ENCODE measurements at regions not wholly inside any gene's neighbourhood (a gene's known extent, or its start where the extent isn't known, plus 50 kb on each side); places are given as distances from the start of the nearest gene placed in this dataset.

DNA sequence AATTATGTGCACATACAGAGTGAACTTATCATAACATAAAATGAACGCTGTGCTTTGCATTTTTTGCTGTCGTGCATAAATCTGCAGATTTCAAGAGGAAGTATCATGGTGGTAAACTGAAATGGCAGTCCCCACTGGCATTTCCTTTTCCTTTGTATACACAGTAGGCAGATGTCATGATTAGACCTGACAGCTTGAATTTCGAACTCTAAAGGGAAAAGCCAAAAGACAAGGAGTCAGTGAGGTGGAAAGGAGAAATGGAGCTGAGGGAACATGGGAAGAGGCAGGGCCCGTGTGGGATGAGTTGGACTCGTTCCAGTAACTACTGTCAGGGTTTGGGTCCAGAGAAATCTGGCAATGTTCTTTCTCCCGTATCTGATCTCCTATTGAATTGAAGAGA is 454.1 kb upstream of the SGCG start:
- DNase-seq = no peak

DNA sequence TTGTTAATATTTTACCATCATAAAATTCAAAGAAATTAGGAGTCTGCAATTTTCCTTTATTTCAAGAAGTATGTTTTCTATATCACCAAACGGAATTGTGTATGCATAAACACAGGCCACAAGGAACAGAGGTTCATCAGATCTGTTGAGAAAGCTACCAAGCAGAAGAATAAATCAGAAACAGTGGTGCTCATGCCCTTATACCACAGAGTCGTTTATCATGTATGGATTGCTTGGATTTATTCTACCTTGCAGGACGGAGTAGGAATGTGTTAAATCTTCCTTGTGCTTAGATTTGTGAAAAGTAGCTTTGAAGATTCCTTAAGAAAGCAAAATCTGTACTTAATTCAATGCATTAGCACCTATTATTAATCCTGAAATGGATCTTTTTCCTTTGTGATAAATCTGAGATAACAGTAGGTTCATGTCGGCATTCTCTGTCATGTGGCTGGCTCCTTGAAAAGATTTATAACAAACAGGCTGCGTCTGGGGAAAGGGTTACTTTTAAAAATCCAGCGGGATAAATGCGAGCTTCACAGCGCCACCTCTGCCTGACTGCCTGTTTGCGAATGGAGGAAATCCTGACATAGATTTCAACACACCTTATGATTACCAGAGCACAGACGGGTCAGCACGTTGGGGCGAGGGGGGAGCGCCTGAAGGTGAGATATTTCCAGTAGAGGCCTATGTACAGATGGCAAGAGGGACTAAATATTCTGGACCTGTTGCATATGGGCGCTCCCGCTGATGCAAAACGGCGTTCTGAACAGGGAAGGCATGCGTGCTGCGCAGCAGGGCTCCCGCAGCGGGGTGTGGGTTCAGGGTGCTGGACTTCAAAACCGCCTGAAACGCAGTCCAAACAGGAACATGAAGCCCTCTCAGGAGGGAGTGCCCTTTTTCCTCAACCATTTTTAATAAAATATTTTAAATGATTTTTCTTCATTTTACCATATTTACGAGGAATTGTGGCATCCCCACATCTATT is 445.5 kb upstream of the SGCG start:
- no peak for DNase-seq

DNA sequence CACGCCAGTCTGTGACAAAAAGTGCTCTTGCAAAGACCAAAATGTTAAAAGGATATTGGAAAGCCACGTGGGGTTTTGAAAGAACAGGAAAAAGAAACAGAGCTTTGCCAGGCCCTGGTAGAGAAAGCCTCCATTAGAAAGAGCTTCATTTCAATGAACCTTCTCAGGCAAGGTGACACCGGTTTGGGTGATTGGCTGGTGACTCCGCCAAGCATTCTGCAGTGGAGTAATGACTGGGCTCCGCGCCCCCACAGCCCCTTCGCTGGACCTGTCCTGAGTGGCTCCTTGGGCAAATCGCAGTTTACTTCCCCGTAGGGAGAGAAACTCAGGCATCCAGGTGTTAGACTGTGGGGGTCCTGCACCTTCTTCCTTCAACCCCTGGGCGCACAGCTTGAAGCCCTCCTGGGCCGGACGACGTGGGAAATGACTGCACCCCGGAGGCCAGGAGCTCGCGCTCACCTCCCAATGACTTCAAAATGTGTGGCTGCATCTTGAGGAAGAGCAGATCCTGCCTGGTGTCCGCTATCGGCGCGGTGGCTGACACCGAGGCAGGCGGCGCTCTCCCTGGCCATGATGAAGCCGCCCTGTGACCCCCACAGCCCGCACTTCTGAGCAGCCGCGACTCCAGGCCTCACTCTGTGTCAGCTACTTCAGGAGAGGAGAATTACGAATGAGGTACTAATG is 444.6 kb upstream of the SGCG start:
- DNase-seq = no peak

DNA sequence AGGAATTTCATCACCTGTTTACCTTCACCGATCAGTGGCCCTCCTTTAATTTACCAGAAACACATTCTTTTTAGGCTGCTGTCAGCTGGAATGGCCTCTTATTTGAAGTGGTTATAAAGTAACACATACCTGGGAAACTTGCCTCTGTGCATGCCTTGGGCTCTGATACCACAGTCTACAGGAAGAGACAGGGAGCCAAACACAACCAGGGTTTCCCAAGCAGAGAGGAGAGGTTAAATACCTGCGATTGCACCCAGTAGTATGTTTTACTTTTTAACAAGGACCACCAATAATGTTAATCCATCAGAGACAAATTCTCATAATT is 444.0 kb upstream of the SGCG start:
- DNase-seq = no peak

DNA sequence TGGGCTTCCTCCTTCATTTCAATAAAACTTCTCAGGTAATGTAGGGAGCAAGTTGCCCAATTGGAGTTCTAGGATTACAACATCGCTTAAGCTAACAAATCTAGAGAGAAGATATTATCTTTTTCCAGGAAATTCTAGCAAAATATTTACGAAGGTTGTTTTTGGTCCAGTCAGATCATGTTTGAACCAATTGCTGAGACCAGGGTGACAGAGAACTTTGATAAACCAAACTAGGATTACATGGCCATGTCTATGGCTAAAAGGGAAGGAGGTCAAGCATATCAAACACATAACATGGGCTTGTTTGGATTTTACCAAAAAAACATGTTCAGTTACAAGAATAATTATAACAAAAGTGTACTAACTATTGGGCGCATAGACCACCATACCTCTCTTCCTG is 442.4 kb upstream of the SGCG start:
- DNase-seq = no peak

- DNase-seq = no peak
These were observed 440.5 kb upstream of the SGCG start for GRCh38 chr13:22740264-22740663.

DNA sequence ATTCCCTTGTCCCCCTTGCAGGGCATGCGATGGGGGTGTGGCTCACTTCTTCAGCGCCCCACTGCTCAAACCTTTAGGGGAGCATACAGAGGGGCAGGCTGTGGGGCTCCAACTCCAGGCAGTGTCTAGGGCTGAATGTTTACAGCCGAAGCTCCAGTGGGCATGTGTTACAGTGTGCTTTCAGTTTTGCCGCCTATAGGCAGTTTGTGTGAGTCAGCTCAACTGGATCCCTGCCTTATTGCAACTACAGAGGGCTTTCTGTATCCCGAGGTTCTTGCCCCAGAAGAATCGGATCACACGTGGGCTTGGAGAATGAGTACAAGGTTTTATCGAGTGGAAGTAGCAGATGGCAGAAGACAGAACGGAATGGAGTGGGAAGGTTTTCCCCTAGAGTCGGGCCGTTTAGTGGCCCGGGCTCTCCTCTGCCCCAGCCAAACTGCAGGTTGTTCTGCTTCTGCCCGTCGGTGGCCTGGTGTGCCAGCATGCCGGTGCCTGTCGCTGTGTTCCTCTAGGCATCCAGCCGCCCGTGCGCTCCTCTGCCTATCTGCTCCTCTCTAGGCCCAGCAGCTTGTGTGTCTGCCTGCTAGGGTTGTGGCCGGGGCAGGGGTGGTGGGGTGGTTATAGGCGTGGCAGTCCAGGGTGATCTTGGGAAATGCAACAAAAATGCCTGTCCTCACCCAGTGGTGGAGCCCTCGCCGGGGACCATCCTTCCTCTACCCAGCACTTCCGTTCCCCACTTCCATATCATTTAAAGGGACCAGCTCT is 435.9 kb upstream of the SGCG start:
- DNase-seq = no peak

GRCh38 chr13:22748866-22749577 is 431.8 kb upstream of the SGCG start:
- DNase-seq = no peak

GRCh38 chr13:22749626-22750025 is 431.2 kb upstream of the SGCG start:
- DNase-seq = no peak

- no peak for DNase-seq
These were observed 423.2 kb upstream of the SGCG start for GRCh38 chr13:22757530-22758120.

GRCh38 chr13:22758245-22758644 is 422.5 kb upstream of the SGCG start:
- no peak for DNase-seq

- DNase-seq = no peak
These were observed 419.1 kb upstream of the SGCG start for GRCh38 chr13:22761709-22762108.

DNA sequence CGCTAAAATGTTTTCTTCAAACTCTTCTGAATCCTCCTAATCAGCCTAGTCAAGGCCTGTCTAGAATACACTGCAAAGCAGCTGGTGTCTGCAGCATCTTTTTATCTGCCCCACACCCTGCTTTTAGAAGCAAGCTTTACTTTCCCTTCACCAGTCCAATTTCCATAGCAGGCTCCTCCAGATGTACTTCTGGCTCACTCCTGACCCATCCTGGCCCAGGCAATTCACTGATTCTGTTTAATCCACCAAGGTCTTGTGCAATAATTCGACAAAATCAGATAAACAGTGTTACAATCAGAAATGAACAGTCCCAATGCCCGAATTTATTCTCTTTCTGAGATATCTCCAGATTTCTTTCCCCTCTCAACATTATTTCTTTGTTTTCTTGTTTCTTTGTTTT is 415.2 kb upstream of the SGCG start:
- DNase-seq = no peak

DNA sequence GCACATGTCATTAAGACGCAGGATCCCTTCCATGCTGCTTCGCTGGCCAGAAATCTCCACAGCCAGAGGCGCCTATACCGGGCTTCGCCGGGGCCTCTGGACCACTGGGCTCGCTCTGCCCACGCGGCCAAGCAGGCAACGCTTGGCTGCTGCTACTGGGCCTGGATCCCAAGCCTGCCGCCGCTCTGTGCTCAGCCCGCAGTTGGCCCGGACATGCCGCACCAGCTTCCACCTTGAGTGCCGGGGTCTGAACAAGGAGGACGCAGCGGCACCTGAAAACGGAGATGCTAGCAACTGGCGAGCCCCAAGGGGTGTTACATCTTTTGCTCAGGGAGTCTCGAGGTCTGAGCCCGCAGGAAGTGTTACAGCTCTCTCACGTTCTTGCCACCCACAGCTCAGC is 409.9 kb upstream of the SGCG start:
- no peak for DNase-seq

DNA sequence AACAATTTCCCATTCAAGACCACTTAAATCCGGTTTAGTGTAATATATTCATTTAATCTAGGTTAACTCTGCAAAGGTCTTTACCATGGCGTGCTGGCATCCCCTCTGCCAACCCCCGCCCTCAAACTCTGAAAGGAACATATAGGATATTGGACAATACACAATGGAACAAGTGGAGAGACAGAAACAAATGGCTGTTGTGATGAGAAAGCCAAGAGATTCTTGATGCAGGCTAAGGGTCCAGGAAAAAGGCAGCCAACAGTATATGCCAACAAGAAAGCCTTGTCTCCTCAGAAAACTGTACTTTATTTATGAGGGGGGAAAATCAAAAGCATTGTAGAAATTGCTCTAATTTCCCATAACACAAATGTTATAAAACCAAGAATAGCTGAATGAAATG is 407.3 kb upstream of the SGCG start:
- DNase-seq = no peak

DNA sequence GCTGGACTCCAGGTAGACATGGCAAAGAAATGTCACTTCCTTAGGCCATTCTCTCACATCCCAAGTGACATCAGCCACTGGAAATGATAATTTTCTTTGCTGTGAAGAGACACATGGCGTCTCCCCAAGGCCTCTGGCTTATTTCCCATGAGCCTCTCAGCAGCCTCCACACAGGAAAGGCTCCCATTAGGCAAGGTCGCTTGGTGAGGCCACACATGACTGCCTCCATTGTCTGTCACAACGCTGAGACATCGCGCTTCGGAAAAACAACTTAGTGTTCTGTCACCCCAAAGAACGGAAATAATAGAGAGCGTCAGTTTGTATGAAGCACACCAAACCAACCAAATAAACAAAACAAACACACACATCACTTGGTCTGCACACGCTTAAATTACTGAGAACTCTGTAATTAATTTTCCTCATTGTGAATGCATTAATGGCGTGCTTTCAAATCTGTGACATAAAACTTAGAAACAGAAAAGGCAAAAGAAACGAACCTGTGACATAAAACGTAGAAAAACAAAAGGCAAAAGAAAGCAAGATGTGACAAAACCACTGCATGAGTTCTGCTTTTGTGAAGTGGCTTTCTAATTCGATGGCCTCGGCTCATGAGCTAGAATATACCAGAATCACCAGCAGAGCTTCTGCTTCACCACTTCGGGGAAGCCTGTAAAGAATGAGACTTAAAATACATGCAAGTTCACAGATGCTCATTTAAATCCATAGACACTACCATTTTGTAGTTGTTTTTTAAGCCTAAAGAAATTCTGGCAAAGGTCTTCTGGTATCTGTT is 404.2 kb upstream of the SGCG start:
- no peak for DNase-seq

DNA sequence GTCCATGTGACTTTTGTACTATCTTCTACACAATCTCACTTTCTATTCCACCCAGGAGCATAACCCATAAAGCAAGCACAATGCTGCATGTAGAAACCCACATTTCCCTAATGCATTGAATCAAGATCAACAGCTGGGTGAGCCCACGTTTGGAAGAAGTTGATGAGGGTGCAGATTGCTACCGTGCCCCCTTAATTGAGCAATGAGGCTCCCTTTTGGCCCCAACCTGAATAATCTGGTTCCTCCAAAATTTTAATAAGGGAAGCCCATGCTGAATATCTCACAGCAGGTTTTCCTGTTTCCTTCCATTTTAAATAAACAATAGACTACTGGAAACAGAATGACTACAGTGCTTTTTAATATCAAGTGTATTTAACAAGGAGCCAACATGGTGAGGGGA is 403.6 kb upstream of the SGCG start:
- no peak for DNase-seq

DNA sequence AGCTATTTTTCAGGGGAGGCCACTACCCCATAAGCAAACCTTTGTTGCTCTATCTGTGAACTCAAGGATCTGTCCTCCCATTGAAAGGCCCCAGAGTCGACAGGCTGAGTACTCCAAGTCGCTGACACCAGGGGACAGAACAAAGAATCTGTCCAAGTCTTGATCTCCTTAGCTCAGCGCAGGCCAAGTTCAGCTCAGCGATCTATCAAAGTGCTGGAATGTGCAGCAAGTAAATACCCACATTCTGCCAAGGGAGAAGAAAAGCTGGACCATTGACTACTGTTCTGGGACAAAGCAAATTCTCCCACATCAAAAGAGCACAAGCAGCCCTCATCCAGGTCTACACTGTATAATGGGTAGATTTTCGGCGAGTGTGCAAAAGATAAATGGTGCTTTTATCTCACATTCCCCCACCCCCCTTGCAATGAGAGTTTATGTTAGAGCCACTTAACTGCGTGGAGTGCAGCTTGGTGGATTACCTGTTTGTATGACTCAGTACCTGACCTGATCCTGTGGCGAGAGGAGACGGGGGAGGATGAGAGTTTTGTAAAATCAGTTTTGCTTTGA is 391.7 kb upstream of the SGCG start:
- no peak for DNase-seq

GRCh38 chr13:22789916-22790315 is 390.9 kb upstream of the SGCG start:
- DNase-seq = no peak

DNA sequence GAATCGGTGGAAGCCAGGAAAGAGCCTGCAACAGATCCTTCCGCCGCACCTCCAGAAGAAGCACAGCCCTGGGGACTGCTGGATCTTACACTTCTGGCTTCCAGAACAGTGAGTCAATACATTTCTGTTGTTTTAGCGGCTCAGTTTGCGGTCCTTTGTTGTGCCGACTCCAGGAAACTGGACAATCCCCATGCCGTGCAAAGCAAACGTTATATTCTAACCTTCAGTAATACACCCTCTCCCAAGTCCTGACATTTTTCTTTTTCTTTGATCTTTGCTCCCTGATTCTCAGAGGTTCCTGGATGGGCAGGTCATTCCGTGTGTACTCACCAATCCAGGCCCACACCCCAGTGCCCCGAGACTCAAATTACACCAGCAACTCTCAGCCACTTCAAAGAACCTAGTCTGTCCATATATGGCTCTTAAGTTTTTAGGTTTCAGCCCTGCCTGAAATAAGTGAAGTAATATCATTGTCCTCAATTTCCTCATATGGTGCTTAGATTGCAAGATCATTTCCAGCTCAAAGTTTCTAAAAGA is 387.1 kb upstream of the SGCG start:
- DNase-seq = no peak

Data from NK-92 treated with Interleukin-12 subunit alpha and Interleukin-12 subunit beta, amount 100 ng/mL, for 24 hours (cell line).